ENCODE measurements at regions not wholly inside any gene's neighbourhood (a gene's known extent, or its start where the extent isn't known, plus 50 kb on each side); places are given as distances from the start of the nearest gene placed in this dataset.

DNA sequence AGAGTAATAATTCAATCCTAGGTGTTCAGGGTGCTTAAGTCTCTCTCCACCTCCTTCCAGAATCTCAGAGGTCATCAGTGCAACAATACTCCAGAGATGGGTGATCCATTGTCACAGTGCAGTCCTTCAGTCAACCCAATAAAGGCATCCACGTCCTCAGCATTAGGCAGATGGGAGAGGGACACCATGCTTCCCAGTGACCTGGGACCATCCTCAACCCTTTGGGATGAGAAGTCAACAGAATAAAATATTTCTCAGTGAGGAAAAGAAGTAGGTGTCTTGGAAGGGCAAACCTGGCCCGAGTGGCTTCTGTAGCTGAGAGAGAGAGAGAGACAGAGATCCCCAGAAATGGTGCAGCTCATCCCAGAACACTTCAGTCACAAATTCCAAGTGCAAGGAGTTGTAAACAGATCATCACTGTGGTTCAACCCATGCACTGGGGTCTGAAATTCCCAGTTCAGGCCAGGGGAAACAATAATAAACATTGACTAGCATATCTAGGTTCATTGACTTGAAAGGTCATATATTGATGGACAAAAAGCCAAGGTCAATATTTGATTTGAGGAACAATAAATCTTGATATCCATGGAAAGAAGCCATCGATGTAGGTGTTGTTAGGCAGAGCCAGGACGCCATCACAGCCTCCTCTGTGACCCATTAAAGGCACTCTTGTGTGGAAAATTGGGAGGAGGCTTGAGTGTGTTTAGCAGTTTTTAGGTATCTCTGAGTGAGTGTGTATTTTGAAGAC lies 256.0 kb upstream of the ZMIZ1 start:
- DNase-seq (ENCODE audit: extremely low spot score), result no peak
- POLR2A ChIA-PET, result no interaction called here
- TF ChIP-seq, protein P1, sequence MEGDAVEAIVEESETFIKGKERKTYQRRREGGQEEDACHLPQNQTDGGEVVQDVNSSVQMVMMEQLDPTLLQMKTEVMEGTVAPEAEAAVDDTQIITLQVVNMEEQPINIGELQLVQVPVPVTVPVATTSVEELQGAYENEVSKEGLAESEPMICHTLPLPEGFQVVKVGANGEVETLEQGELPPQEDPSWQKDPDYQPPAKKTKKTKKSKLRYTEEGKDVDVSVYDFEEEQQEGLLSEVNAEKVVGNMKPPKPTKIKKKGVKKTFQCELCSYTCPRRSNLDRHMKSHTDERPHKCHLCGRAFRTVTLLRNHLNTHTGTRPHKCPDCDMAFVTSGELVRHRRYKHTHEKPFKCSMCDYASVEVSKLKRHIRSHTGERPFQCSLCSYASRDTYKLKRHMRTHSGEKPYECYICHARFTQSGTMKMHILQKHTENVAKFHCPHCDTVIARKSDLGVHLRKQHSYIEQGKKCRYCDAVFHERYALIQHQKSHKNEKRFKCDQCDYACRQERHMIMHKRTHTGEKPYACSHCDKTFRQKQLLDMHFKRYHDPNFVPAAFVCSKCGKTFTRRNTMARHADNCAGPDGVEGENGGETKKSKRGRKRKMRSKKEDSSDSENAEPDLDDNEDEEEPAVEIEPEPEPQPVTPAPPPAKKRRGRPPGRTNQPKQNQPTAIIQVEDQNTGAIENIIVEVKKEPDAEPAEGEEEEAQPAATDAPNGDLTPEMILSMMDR (IDR thresholded peaks at IDR 0.05; ENCODE audit: control extremely low read depth, extremely low read depth, low read depth, missing control alignments), result no peak
- CTCF ChIA-PET, result no interaction called here

DNA sequence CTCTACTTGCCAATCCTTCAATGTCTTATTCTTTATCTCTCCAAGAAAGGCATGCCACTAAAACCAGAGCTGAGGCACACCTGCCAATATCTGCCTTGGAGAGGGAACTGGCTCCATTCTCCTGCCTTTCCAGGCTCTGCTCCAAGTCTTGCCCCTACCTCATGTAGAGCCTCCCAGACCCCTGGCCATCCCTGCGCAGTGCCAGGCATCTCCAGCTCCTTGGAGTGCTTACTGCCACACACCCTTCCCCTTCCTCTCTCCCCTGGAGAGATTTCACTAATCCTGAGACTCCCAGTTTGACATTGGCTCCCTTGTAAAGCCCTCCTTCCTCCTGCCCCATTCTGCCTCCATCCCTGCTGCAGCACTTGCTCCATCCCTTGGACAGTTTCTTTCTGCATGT lies 255.2 kb upstream of the ZMIZ1 start:
- no peak for DNase-seq (ENCODE audit: extremely low spot score)
- ChIA-PET CTCF (no interaction called here), POLR2A (no interaction called here)
- TF ChIP-seq, protein P1 (IDR thresholded peaks at IDR 0.05; ENCODE audit: control extremely low read depth, extremely low read depth, low read depth, missing control alignments), result no peak

DNA sequence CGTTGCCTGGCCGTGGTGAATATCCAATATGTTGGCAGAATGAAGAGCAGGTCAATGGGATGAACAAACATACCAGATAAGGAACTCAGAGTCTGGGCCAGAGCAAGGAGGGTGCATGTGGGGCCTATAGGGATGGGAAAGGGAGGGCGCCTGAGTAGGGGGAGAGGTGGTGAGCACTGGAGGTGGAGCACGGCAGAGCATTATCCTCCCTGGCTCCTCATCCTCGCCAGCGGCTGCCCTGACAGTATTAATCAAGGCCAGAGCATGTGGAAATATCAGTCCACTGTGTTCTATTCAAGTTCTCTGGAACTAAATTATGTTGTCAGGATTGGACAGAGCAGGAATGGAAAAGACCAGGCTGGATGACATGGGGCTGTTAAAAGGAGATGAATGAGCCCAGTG lies 254.8 kb upstream of the ZMIZ1 start:
- ChIA-PET CTCF (no interaction called here), POLR2A (no interaction called here)
- TF ChIP-seq, protein P1 (IDR thresholded peaks at IDR 0.05; ENCODE audit: control extremely low read depth, extremely low read depth, low read depth, missing control alignments), result no peak
- DNase-seq (ENCODE audit: extremely low spot score), result no peak

DNA sequence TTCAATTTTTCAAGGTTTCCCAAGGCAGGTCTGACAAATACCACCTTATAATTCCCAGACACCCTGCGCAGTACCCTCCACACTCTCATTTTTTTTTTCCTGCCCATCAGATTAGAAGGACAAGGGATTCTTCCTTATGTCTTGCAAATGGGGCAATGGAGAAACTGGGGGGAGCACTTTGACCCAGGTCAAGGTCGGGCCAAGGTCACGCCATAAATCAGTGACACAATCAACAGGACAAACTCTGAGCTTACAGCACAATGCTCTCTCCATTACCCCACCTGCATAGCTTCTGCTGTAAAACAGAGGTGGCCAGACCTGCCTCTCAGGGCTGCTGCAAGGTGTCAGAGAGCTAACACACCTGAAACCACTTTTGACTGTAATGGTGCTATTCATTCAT lies 254.4 kb upstream of the ZMIZ1 start:
- POLR2A ChIA-PET, result no interaction called here

DNA sequence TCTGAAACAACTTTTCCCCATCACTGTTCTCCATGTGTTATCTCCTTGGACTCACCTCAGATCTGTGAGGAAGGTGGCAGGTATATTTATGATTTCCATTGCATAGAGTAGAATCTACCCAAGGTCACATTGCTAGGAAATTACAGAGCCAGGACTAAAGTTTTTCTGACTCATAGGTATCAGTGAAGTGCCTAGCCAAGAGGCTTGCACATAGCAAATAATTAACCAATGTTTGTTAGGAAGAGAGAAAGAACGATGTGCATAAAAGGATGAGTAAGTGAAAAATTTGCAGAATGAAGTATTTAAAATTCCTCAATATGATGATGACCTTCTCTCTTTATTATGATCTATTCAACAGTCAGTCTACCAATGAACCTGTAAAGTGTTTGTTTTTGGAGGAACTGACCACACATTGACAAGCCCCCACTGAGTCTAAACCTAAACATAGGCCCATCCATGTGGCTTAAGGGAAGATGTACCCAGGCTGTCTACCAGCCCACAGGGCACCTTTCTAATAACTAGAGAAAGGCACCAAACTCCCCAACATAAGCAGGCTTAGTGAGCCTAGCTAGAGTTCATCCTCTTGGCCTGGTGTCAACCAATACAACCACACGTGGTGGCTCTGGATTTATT lies 252.9 kb upstream of the ZMIZ1 start:
- DNase-seq (ENCODE audit: extremely low spot score), result no peak
- CTCF ChIA-PET, result interaction anchor here (1.5 kb wide), 1 partner anchor 17 kb away, joined by 3 read pairs; no protein-coding TSS in a partner anchor
- TF ChIP-seq, protein P1 (IDR thresholded peaks at IDR 0.05; ENCODE audit: control extremely low read depth, extremely low read depth, low read depth, missing control alignments), result no peak
- POLR2A ChIA-PET, result no interaction called here

More for the DNA sequence above, 254.4 kb upstream of the ZMIZ1 start:
- DNase-seq (ENCODE audit: extremely low spot score), result no peak
- CTCF ChIA-PET, result interaction anchor here (1.5 kb wide), 1 partner anchor 19 kb away, joined by 3 read pairs; no protein-coding TSS in a partner anchor
- TF ChIP-seq, protein P1 (IDR thresholded peaks at IDR 0.05; ENCODE audit: control extremely low read depth, extremely low read depth, low read depth, missing control alignments), result no peak

DNA sequence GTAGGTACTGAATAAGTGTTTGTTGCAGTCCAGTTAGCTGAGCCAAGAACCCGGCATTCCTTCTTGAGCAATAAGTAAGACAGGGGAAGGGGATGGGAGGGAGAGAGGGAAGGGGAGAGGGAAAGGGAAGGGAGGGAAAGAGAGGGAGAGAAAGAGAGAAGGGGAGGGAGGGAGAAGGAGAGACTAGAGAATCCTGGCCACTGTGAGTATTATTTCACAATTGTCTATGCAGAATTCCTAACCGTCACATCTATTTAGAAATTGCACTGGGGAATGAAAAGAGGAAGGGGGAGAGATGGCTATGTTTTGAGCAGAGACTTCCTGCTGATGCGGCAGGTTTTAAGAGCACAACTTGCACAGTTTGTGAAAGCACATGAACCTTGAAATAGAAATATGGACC lies 251.4 kb upstream of the ZMIZ1 start:
- TF ChIP-seq, protein P1 (IDR thresholded peaks at IDR 0.05; ENCODE audit: control extremely low read depth, extremely low read depth, low read depth, missing control alignments), result no peak
- DNase-seq (ENCODE audit: extremely low spot score), result no peak
- ChIA-PET POLR2A (no interaction called here), CTCF (interaction anchor here (1.3 kb wide), 1 partner anchor 18 kb away, joined by 3 read pairs; no protein-coding TSS in a partner anchor)

Data from GM10248 (cell line).